ENCODE measurements at regions not wholly inside any gene's neighbourhood (a gene's known extent, or its start where the extent isn't known, plus 50 kb on each side); places are given as distances from the start of the nearest gene placed in this dataset.

- Histone ChIP-seq H3K4me2 (ENCODE audit: low read depth, low read length, poor library complexity, severe bottlenecking) (no peak overlapping the region), H3K9ac (ENCODE audit: low read length) (no peak overlapping the region), H3K36me3 (ENCODE audit: low read length) (no peaks in the 10 kb centered on the region), H3K9me2 (replicated peaks; ENCODE audit: insufficient read depth, low read length) (no peaks in the 10 kb centered on the region), H3K27me3 (ENCODE audit: low read length) (no peaks in the 10 kb centered on the region), H3K9me3 (ENCODE audit: insufficient read depth, low read length) (no peaks in the 10 kb centered on the region), H3F3A (ENCODE audit: insufficient read depth) (no peaks in the 10 kb centered on the region), H3K79me2 (ENCODE audit: insufficient read depth, low read length) (no peaks in the 10 kb centered on the region), H3K27ac (ENCODE audit: low read depth, low read length) (no peak overlapping the region), H2AFZ (ENCODE audit: low read depth, low read length, severe bottlenecking) (no peak overlapping the region), H4K20me1 (ENCODE audit: low read depth, low read length) (no peaks in the 10 kb centered on the region), H3K4me3 (ENCODE audit: insufficient read depth, low read length, poor library complexity, severe bottlenecking) (no peak overlapping the region)
- TF ChIP-seq EZH2phosphoT487 (conservative IDR thresholded peaks at IDR 0.05; ENCODE audit: low read length) (no peak), CTCF (IDR thresholded peaks at IDR 0.05; ENCODE audit: insufficient read depth, low read length, poor library complexity, severe bottlenecking) (no peak)
These were observed 868.6 kb upstream of the SEMA6D start for GRCh38 chr15:46848704-46849103.

- Histone ChIP-seq H3K9ac (ENCODE audit: low read length) (no peak overlapping the region), H4K20me1 (ENCODE audit: low read depth, low read length) (no peaks in the 10 kb centered on the region), H3K27ac (ENCODE audit: low read depth, low read length) (no peak overlapping the region), H3K27me3 (ENCODE audit: low read length) (no peaks in the 10 kb centered on the region), H3K9me3 (ENCODE audit: insufficient read depth, low read length) (no peaks in the 10 kb centered on the region), H3F3A (ENCODE audit: insufficient read depth) (no peaks in the 10 kb centered on the region), H3K36me3 (ENCODE audit: low read length) (no peaks in the 10 kb centered on the region), H3K4me3 (ENCODE audit: insufficient read depth, low read length, poor library complexity, severe bottlenecking) (no peak overlapping the region), H3K4me2 (ENCODE audit: low read depth, low read length, poor library complexity, severe bottlenecking) (no peak overlapping the region), H2AFZ (ENCODE audit: low read depth, low read length, severe bottlenecking) (no peak overlapping the region), H3K9me2 (replicated peaks; ENCODE audit: insufficient read depth, low read length) (no peaks in the 10 kb centered on the region), H3K79me2 (ENCODE audit: insufficient read depth, low read length) (no peaks in the 10 kb centered on the region)
- TF ChIP-seq EZH2phosphoT487 (conservative IDR thresholded peaks at IDR 0.05; ENCODE audit: low read length) (no peak), CTCF (IDR thresholded peaks at IDR 0.05; ENCODE audit: insufficient read depth, low read length, poor library complexity, severe bottlenecking) (no peak)
These were observed 863.7 kb upstream of the SEMA6D start for GRCh38 chr15:46853600-46853999.

GRCh38 chr15:46854564-46854963 lies 862.7 kb upstream of the SEMA6D start:
- Histone ChIP-seq H4K20me1 (ENCODE audit: low read depth, low read length) (no peaks in the 10 kb centered on the region), H3K27ac (ENCODE audit: low read depth, low read length) (no peak overlapping the region), H3K36me3 (ENCODE audit: low read length) (no peaks in the 10 kb centered on the region), H3K27me3 (ENCODE audit: low read length) (no peaks in the 10 kb centered on the region), H2AFZ (ENCODE audit: low read depth, low read length, severe bottlenecking) (no peak overlapping the region), H3K79me2 (ENCODE audit: insufficient read depth, low read length) (no peaks in the 10 kb centered on the region), H3K4me3 (ENCODE audit: insufficient read depth, low read length, poor library complexity, severe bottlenecking) (no peak overlapping the region), H3K9ac (ENCODE audit: low read length) (no peak overlapping the region), H3F3A (ENCODE audit: insufficient read depth) (no peaks in the 10 kb centered on the region), H3K9me3 (ENCODE audit: insufficient read depth, low read length) (no peaks in the 10 kb centered on the region), H3K4me2 (ENCODE audit: low read depth, low read length, poor library complexity, severe bottlenecking) (no peak overlapping the region), H3K9me2 (replicated peaks; ENCODE audit: insufficient read depth, low read length) (no peaks in the 10 kb centered on the region)
- TF ChIP-seq CTCF (IDR thresholded peaks at IDR 0.05; ENCODE audit: insufficient read depth, low read length, poor library complexity, severe bottlenecking) (no peak), EZH2phosphoT487 (conservative IDR thresholded peaks at IDR 0.05; ENCODE audit: low read length) (no peak)

Measured in SU-DHL-6 (cell line).